Colonic mucosa (tissue), 4 donors: ENCODE measurements at regions not wholly inside any gene's neighbourhood (a gene's known extent, or its start where the extent isn't known, plus 50 kb on each side); places are given as distances from the start of the nearest gene placed in this dataset.

Experiments used
- DNase-seq: peaks from one replicate; pipeline ENCODE4 v3.0.0-alpha.2; 2020
- H3K27ac ChIP-seq: fragments of 200-600 bp; one replicate; pipeline ENCODE4 v1.8.0; 2021
- H3K27me3 ChIP-seq: fragments of 200-600 bp; one replicate; pipeline ENCODE4 v1.8.0; 2021
- H3K36me3 ChIP-seq: fragments of 200-600 bp; one replicate; pipeline ENCODE4 v1.8.0; 2021
- H3K4me1 ChIP-seq: fragments of 200-600 bp; one replicate; pipeline ENCODE4 v1.8.0; 2021; ENCODE audit warnings: mild to moderate bottlenecking
- H3K4me3 ChIP-seq: fragments of 200-600 bp; one replicate; pipeline ENCODE4 v1.8.0; 2021
- H3K9ac ChIP-seq, 2 donors: one replicate each; pipeline ENCODE4 v1.7.0; 2013; ENCODE audit warnings: control low read depth in 2 of 2, low read depth in 2 of 2, low read length in 2 of 2
- H3K9me3 ChIP-seq: fragments of 200-600 bp; one replicate; pipeline ENCODE4 v1.8.0; 2021
- CTCF ChIP-seq: fragments of 200-600 bp; IDR thresholded peaks from one replicate; pipeline ENCODE4 v1.8.0; 2022; ENCODE audit warnings: antibody characterized with exemption, mild to moderate bottlenecking
- intact Hi-C: fragments of 100-400 bp; cut with DNase I; formaldehyde crosslinking; loops from one replicate; pipeline ENCODE4 v1.14.1; 2022
- donor health status: healthy.
- donor health status: DM: no; HTN: no; CAD: no.
- donor health status: DM: no; HTN: no; CAD: no.

GRCh38 chr6:8679823-8680222 is 244.5 kb upstream of the SLC35B3 start:
- H3K27ac ChIP-seq, result no peak overlapping the region
- no peaks in the 10 kb centered on the region for H3K27me3 ChIP-seq
- TF ChIP-seq CTCF, result no peak
- DNase-seq, result no peak
- H3K4me3 ChIP-seq, result no peak overlapping the region
- no peaks in the 10 kb centered on the region for H3K9me3 ChIP-seq
- no peak overlapping the region for H3K9ac ChIP-seq
- no peaks in the 10 kb centered on the region for H3K36me3 ChIP-seq
- intact Hi-C loops, result no loop called here
- no peaks in the 10 kb centered on the region for H3K4me1 ChIP-seq

GRCh38 chr6:8678466-8678865 is 243.1 kb upstream of the SLC35B3 start:
- no peaks in the 10 kb centered on the region for H3K9me3 ChIP-seq
- intact Hi-C loops, result no loop called here
- H3K4me1 ChIP-seq, result no peaks in the 10 kb centered on the region
- H3K9ac ChIP-seq, result no peak overlapping the region
- no peak for DNase-seq
- H3K4me3 ChIP-seq, result no peak overlapping the region
- TF ChIP-seq CTCF, result no peak
- H3K36me3 ChIP-seq, result no peaks in the 10 kb centered on the region
- no peaks in the 10 kb centered on the region for H3K27me3 ChIP-seq
- H3K27ac ChIP-seq, result no peak overlapping the region

GRCh38 chr6:8674126-8674525 is 238.8 kb upstream of the SLC35B3 start:
- DNase-seq, result no peak
- no peak overlapping the region for H3K9ac ChIP-seq
- no peak overlapping the region for H3K4me3 ChIP-seq
- no peak for TF ChIP-seq CTCF
- no peaks in the 10 kb centered on the region for H3K27me3 ChIP-seq
- no peak overlapping the region for H3K27ac ChIP-seq
- H3K9me3 ChIP-seq, result no peaks in the 10 kb centered on the region
- no peaks in the 10 kb centered on the region for H3K4me1 ChIP-seq
- no peaks in the 10 kb centered on the region for H3K36me3 ChIP-seq
- intact Hi-C loops, result no loop called here

- H3K27ac ChIP-seq, result no peak overlapping the region
- no peaks in the 10 kb centered on the region for H3K36me3 ChIP-seq
- intact Hi-C loops, result no loop called here
- H3K27me3 ChIP-seq, result no peaks in the 10 kb centered on the region
- H3K9me3 ChIP-seq, result no peaks in the 10 kb centered on the region
- DNase-seq, result no peak
- no peak overlapping the region for H3K4me3 ChIP-seq
- TF ChIP-seq CTCF, result no peak
- H3K4me1 ChIP-seq, result no peaks in the 10 kb centered on the region
- no peak overlapping the region for H3K9ac ChIP-seq
Measured at GRCh38 chr6:8672882-8673281, 237.5 kb upstream of the SLC35B3 start.

GRCh38 chr6:8670792-8671191 is 235.4 kb upstream of the SLC35B3 start:
- Histone ChIP-seq H3K36me3 (no peaks in the 10 kb centered on the region), H3K4me3 (no peak overlapping the region), H3K9ac (no peak overlapping the region), H3K9me3 (no peaks in the 10 kb centered on the region), H3K27ac (no peak overlapping the region), H3K27me3 (no peaks in the 10 kb centered on the region), H3K4me1 (no peaks in the 10 kb centered on the region)
- no peak for TF ChIP-seq CTCF
- intact Hi-C loops, result no loop called here
- no peak for DNase-seq

GRCh38 chr6:8664700-8665099 is 229.4 kb upstream of the SLC35B3 start:
- no peak overlapping the region for H3K4me3 ChIP-seq
- no peak overlapping the region for H3K9ac ChIP-seq
- H3K4me1 ChIP-seq, result no peaks in the 10 kb centered on the region
- no peak for TF ChIP-seq CTCF
- no peaks in the 10 kb centered on the region for H3K36me3 ChIP-seq
- no peaks in the 10 kb centered on the region for H3K9me3 ChIP-seq
- intact Hi-C loops, result no loop called here
- no peak overlapping the region for H3K27ac ChIP-seq
- H3K27me3 ChIP-seq, result no peaks in the 10 kb centered on the region
- no peak for DNase-seq
